Endothelial cell of umbilical vein (primary cell): ENCODE measurements at regions not wholly inside any gene's neighbourhood (a gene's known extent, or its start where the extent isn't known, plus 50 kb on each side); places are given as distances from the start of the nearest gene placed in this dataset.

Experiments
- BruUV-seq: library from RNA; stranded (reverse); fragments of 400-500 nt; replicated peaks from 2 replicates; lab custom pipeline; 2021; lab: Mats Ljungman, UMichigan
- CTCF ChIA-PET: fragments of 300-600, 350-600 bp; sonication (Branson Sonifier 250); formaldehyde crosslinking; loops from one replicate; lab custom pipeline; 2021; ENCODE audit warnings: antibody characterized with exemption, inconsistent platforms; lab: Charles Lee
- POLR2A ChIA-PET: fragments of 300-600, 350-600 bp; sonication (Branson Sonifier 250); formaldehyde crosslinking; loops from one replicate; lab custom pipeline; 2021; ENCODE audit warnings: antibody characterized with exemption, inconsistent platforms; lab: Charles Lee
- DNase-seq: peaks from one replicate; pipeline ENCODE4 v3.0.0-alpha.2; 2011; ENCODE audit warnings: low read depth, low spot score
- FAIRE-seq: peaks from 2 replicates; lab custom pipeline; 2011; peaks lifted over from hg19 to GRCh38; lab: Jason Lieb, UNC
- H2AFZ ChIP-seq: 2 replicates; pipeline ENCODE4 v1.6.0; 2012; ENCODE audit warnings: low read depth, low read length, control low read depth, inconsistent platforms
- H3K27ac ChIP-seq: 2 replicates; pipeline ENCODE4 v1.5.1; 2011; ENCODE audit warnings: low read depth, mild to moderate bottlenecking, control low read depth, low read length, moderate library complexity; ENCODE audit not compliant: insufficient read depth
- H3K27me3 ChIP-seq, 2 experiments: 2 replicates each; pipeline versions ENCODE4 v1.6.0 to v1.6.1; 2011; ENCODE audit warnings: low read length in 2 of 2, mixed read lengths in 1 of 2; ENCODE audit not compliant: control insufficient read depth in 2 of 2, insufficient read depth in 2 of 2
- H3K36me3 ChIP-seq, 2 experiments: 2 replicates in 1 of 2; 3 replicates in 1 of 2; pipeline ENCODE4 v1.5.1; 2011; ENCODE audit warnings: low read length in 2 of 2, mild to moderate bottlenecking in 1 of 2, moderate library complexity in 1 of 2; ENCODE audit not compliant: control insufficient read depth in 2 of 2, insufficient read depth in 2 of 2; ENCODE audit errors: extremely low read depth in 1 of 2
- H3K4me1 ChIP-seq: 3 replicates; pipeline ENCODE4 v1.5.1; 2011; ENCODE audit warnings: mild to moderate bottlenecking, low read length; ENCODE audit not compliant: control insufficient read depth, insufficient read depth; ENCODE audit errors: extremely low read depth
- H3K4me2 ChIP-seq: 2 replicates; pipeline ENCODE4 v1.6.1; 2011; ENCODE audit warnings: low read length, control low read depth, mixed read lengths; ENCODE audit not compliant: insufficient read depth
- H3K4me3 ChIP-seq, 3 experiments: fragments of 200-600 bp in 1 of 3; sonication (generic), shearing (Covaris generic) in 1 of 3; replicated peaks in 1 of 3; 2 replicates each; pipeline ENCODE4 v1.5.1; 2011 to 2016; ENCODE audit warnings: control low read depth in 3 of 3, low read length in 3 of 3, mild to moderate bottlenecking in 2 of 3, inconsistent platforms in 1 of 3, low read depth in 1 of 3, moderate library complexity in 1 of 3; ENCODE audit not compliant: insufficient read depth in 1 of 3
- H3K79me2 ChIP-seq: 2 replicates; pipeline ENCODE4 v1.6.0; 2012; ENCODE audit warnings: low read length, inconsistent platforms; ENCODE audit not compliant: control insufficient read depth, insufficient read depth
- H3K9ac ChIP-seq: replicated peaks from 2 replicates; pipeline ENCODE3; 2011; ENCODE audit warnings: low read length, control low read depth; ENCODE audit not compliant: insufficient read depth; ENCODE audit errors: extremely low read depth
- H3K9me1 ChIP-seq: replicated peaks from 3 replicates; pipeline ENCODE4 v1.6.0; 2011; ENCODE audit warnings: mild to moderate bottlenecking, low read length; ENCODE audit not compliant: control insufficient read depth, insufficient read depth; ENCODE audit errors: extremely low read depth
- H3K9me3 ChIP-seq: replicated peaks from 2 replicates; pipeline ENCODE4 v1.5.1; 2012; ENCODE audit warnings: low read length, inconsistent platforms; ENCODE audit not compliant: control insufficient read depth, insufficient read depth
- H4K20me1 ChIP-seq: replicated peaks from 2 replicates; pipeline ENCODE3; 2011; ENCODE audit warnings: mild to moderate bottlenecking, low read length; ENCODE audit not compliant: control insufficient read depth, insufficient read depth; ENCODE audit errors: extremely low read depth
- EZH2 ChIP-seq: IDR thresholded peaks from 2 replicates; pipeline ENCODE4 v1.6.1; 2012; ENCODE audit warnings: borderline replicate concordance, low read depth, mild to moderate bottlenecking, moderate library complexity, low read length, inconsistent platforms; ENCODE audit not compliant: severe bottlenecking
- FOS ChIP-seq: IDR thresholded peaks from 2 replicates; pipeline ENCODE4 v1.6.1; 2011; ENCODE audit warnings: mild to moderate bottlenecking, low read length, moderate library complexity, borderline replicate concordance; ENCODE audit not compliant: insufficient read depth
- GATA2 ChIP-seq: IDR thresholded peaks from 2 replicates; pipeline ENCODE4 v1.7.0; 2011; ENCODE audit warnings: low read depth, mild to moderate bottlenecking, moderate library complexity, mixed read lengths, low read length; ENCODE audit not compliant: insufficient read length, insufficient read depth
- JUN ChIP-seq: IDR thresholded peaks from 2 replicates; pipeline ENCODE4 v1.6.1; 2011; ENCODE audit warnings: borderline replicate concordance, low read depth; ENCODE audit not compliant: insufficient read length, insufficient read depth
- MYC ChIP-seq: IDR thresholded peaks from one replicate; pipeline ENCODE4 v1.6.1; 2011; ENCODE audit warnings: mild to moderate bottlenecking, low read depth, low read length
- POLR2A ChIP-seq: IDR thresholded peaks from 2 replicates; pipeline ENCODE4 v1.6.1; 2012; ENCODE audit warnings: low read depth, mild to moderate bottlenecking, control low read depth, low read length
- POLR2AphosphoS5 ChIP-seq: IDR thresholded peaks from 2 replicates; pipeline ENCODE4 v1.6.1; 2012; ENCODE audit warnings: low read depth, mild to moderate bottlenecking, control low read depth, low read length, moderate library complexity; ENCODE audit not compliant: insufficient read depth
- dilution Hi-C: fragments of 300-500 bp; cut with MboI; formaldehyde crosslinking; loops from one replicate; pipeline ENCODE4 v1.15.0; 2019; ENCODE audit warnings: low sequenced_read_pairs; ENCODE audit not compliant: extremely low pct_ligation_motif_present
- intact Hi-C: fragments of 100-400 bp; cut with micrococcal nuclease; formaldehyde crosslinking; loops from one replicate; pipeline ENCODE4 v1.10.0; 2022
- TF ChIP-seq, protein P1 (sequence below), 2 donors: IDR thresholded peaks; 1 replicate in 1 of 2; 2 replicates in 1 of 2; pipeline ENCODE4 v1.5.1; 2011; ENCODE audit warnings: low read length in 2 of 2, mild to moderate bottlenecking in 2 of 2, moderate library complexity in 2 of 2, control low read depth in 1 of 2, inconsistent platforms in 1 of 2, low read depth in 1 of 2; ENCODE audit not compliant: insufficient read depth in 1 of 2; ENCODE audit errors: extremely low read depth in 1 of 2
- TF ChIP-seq, protein P2 (sequence below): IDR thresholded peaks from 2 replicates; pipeline ENCODE4 v1.6.1; 2011; ENCODE audit not compliant: insufficient read depth, insufficient read length

DNA sequence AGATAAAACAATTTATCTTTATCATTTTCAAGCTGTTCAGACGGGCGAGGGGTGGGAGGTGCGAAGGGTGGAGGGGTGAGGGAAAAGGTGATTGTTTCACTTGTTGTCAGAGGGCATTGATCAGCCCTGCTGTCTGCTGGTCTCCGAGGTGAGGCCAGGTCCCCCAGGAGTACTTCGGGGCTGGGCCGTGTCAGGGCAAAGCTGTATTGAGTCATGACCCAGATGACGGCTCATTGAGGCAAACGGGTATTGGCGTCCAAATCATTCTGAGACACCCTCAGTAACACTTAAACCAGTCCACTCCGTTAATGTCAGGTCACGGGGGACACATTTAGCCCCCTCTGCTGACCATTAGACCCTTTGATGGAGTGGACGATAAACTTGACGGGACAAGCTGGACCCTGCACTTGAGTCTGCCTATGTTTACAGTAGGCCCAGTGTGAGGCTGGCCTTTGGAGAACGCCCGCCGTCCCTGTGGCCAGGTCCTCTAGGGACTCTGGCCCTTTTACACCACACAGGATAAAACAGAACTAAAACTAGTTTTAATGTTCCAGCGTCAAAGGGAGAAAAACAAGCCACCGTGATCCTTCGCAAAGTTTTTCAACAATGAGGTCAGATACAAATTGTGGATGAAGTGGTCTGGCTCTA is 502.2 kb upstream of the ZFHX3 start:
- ChIA-PET POLR2A (no interaction called here), CTCF (no interaction called here)
- Histone ChIP-seq H3K4me3 (no peak overlapping the region), H3K79me2 (no peaks in the 10 kb centered on the region), H3K4me2 (no peak overlapping the region), H2AFZ (no peak overlapping the region), H3K27me3 (no peaks in the 10 kb centered on the region), H3K9ac (no peak overlapping the region), H3K36me3 (no peaks in the 10 kb centered on the region), H3K27ac (no peak overlapping the region), H3K9me1 (no peaks in the 10 kb centered on the region), H3K4me1 (no peaks in the 10 kb centered on the region), H3K9me3 (no peaks in the 10 kb centered on the region), H4K20me1 (no peaks in the 10 kb centered on the region)
- no peak for TF ChIP-seq POLR2A
- no peak for TF ChIP-seq MYC
- no peak for TF ChIP-seq EZH2
- TF ChIP-seq FOS, result no peak
- TF ChIP-seq POLR2AphosphoS5, result no peak
- TF ChIP-seq, protein P1, sequence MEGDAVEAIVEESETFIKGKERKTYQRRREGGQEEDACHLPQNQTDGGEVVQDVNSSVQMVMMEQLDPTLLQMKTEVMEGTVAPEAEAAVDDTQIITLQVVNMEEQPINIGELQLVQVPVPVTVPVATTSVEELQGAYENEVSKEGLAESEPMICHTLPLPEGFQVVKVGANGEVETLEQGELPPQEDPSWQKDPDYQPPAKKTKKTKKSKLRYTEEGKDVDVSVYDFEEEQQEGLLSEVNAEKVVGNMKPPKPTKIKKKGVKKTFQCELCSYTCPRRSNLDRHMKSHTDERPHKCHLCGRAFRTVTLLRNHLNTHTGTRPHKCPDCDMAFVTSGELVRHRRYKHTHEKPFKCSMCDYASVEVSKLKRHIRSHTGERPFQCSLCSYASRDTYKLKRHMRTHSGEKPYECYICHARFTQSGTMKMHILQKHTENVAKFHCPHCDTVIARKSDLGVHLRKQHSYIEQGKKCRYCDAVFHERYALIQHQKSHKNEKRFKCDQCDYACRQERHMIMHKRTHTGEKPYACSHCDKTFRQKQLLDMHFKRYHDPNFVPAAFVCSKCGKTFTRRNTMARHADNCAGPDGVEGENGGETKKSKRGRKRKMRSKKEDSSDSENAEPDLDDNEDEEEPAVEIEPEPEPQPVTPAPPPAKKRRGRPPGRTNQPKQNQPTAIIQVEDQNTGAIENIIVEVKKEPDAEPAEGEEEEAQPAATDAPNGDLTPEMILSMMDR (IDR thresholded peaks at IDR 0.05; ENCODE audit: extremely low read depth in 1 of 2, insufficient read depth in 1 of 2, low read depth in 1 of 2, low read length in 2 of 2), result no peak
- TF ChIP-seq, protein P2, sequence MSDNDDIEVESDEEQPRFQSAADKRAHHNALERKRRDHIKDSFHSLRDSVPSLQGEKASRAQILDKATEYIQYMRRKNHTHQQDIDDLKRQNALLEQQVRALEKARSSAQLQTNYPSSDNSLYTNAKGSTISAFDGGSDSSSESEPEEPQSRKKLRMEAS, result no peak
- TF ChIP-seq GATA2, result no peak
- TF ChIP-seq JUN, result no peak
- dilution Hi-C loops, result no loop called here
- no TSS peak for BruUV-seq
- FAIRE-seq (no peak), DNase-seq (no peak)
- intact Hi-C loops, result no loop called here
